ENCODE measurements at regions not wholly inside any gene's neighbourhood (a gene's known extent, or its start where the extent isn't known, plus 50 kb on each side); places are given as distances from the start of the nearest gene placed in this dataset.

- no peak overlapping the region for H3K27ac Mint-ChIP-seq (ENCODE audit: unreplicated experiment)
- no peak for DNase-seq (ENCODE audit: extremely low spot score, unreplicated experiment)
Observed at GRCh38 chr16:80298676-80299075, 242.1 kb upstream of the DYNLRB2 start.

GRCh38 chr16:80296034-80296433 lies 244.8 kb upstream of the DYNLRB2 start:
- no peaks in the 10 kb centered on the region for H3K36me3 Mint-ChIP-seq (ENCODE audit: unreplicated experiment)
- H3K4me3 Mint-ChIP-seq (ENCODE audit: unreplicated experiment), result no peak overlapping the region
- H3K4me1 Mint-ChIP-seq (ENCODE audit: unreplicated experiment), result peaks cover 28% of the 10 kb centered on the region
- DNase-seq (ENCODE audit: extremely low spot score, unreplicated experiment), result no peak
- H3K27me3 Mint-ChIP-seq (ENCODE audit: unreplicated experiment), result no peaks in the 10 kb centered on the region
- no peak overlapping the region for H3K27ac Mint-ChIP-seq (ENCODE audit: unreplicated experiment)
- H3K9me3 Mint-ChIP-seq (ENCODE audit: unreplicated experiment), result peaks cover 17% of the 10 kb centered on the region
- TF ChIP-seq, protein P1, sequence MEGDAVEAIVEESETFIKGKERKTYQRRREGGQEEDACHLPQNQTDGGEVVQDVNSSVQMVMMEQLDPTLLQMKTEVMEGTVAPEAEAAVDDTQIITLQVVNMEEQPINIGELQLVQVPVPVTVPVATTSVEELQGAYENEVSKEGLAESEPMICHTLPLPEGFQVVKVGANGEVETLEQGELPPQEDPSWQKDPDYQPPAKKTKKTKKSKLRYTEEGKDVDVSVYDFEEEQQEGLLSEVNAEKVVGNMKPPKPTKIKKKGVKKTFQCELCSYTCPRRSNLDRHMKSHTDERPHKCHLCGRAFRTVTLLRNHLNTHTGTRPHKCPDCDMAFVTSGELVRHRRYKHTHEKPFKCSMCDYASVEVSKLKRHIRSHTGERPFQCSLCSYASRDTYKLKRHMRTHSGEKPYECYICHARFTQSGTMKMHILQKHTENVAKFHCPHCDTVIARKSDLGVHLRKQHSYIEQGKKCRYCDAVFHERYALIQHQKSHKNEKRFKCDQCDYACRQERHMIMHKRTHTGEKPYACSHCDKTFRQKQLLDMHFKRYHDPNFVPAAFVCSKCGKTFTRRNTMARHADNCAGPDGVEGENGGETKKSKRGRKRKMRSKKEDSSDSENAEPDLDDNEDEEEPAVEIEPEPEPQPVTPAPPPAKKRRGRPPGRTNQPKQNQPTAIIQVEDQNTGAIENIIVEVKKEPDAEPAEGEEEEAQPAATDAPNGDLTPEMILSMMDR (IDR thresholded peaks at IDR 0.05), result no peak

More at GRCh38 chr16:80298676-80299075, 242.1 kb upstream of the DYNLRB2 start:
- Mint-ChIP-seq H3K36me3 (ENCODE audit: unreplicated experiment) (no peaks in the 10 kb centered on the region), H3K27me3 (ENCODE audit: unreplicated experiment) (no peaks in the 10 kb centered on the region), H3K4me1 (ENCODE audit: unreplicated experiment) (peaks cover 42% of the 10 kb centered on the region), H3K4me3 (ENCODE audit: unreplicated experiment) (no peak overlapping the region), H3K9me3 (ENCODE audit: unreplicated experiment) (peaks cover 10% of the 10 kb centered on the region)
- TF ChIP-seq, protein P1 (IDR thresholded peaks at IDR 0.05), result no peak

DNA sequence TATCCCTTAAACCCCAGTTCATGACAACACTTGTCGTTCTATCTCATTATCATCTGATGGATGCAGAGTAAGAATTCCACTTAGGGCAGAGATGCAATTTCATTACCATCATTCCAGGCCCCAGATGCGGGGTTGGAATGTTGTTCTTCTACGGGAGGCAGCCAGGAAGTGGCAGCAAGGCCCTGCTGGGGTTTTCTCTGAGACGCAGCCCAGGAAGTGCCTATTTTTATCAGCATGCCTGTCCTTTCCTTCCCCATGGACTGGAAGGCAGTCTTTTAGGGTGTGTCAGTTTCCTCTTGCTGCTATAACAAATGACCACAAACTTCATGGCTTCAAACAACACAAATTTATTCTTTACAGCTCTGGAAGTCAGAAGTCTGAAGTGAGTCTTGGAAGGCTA lies 246.6 kb upstream of the DYNLRB2 start:
- no peak overlapping the region for H3K4me3 Mint-ChIP-seq (ENCODE audit: unreplicated experiment)
- TF ChIP-seq, protein P1 (IDR thresholded peaks at IDR 0.05), result no peak
- H3K27ac Mint-ChIP-seq (ENCODE audit: unreplicated experiment), result no peak overlapping the region
- peaks cover 17% of the 10 kb centered on the region for H3K9me3 Mint-ChIP-seq (ENCODE audit: unreplicated experiment)
- H3K27me3 Mint-ChIP-seq (ENCODE audit: unreplicated experiment), result no peaks in the 10 kb centered on the region
- no peak for DNase-seq (ENCODE audit: extremely low spot score, unreplicated experiment)
- H3K4me1 Mint-ChIP-seq (ENCODE audit: unreplicated experiment), result peaks cover 10% of the 10 kb centered on the region
- no peaks in the 10 kb centered on the region for H3K36me3 Mint-ChIP-seq (ENCODE audit: unreplicated experiment)

- TF ChIP-seq, protein P1 (IDR thresholded peaks at IDR 0.05), result no peak
- no peak overlapping the region for H3K27ac Mint-ChIP-seq (ENCODE audit: unreplicated experiment)
- H3K4me3 Mint-ChIP-seq (ENCODE audit: unreplicated experiment), result no peak overlapping the region
- H3K27me3 Mint-ChIP-seq (ENCODE audit: unreplicated experiment), result no peaks in the 10 kb centered on the region
- H3K36me3 Mint-ChIP-seq (ENCODE audit: unreplicated experiment), result no peaks in the 10 kb centered on the region
- peaks cover 7% of the 10 kb centered on the region for H3K9me3 Mint-ChIP-seq (ENCODE audit: unreplicated experiment)
- no peak for DNase-seq (ENCODE audit: extremely low spot score, unreplicated experiment)
- H3K4me1 Mint-ChIP-seq (ENCODE audit: unreplicated experiment), result peaks cover under 1% of the 10 kb centered on the region
Observed at GRCh38 chr16:80288616-80289015, 252.2 kb upstream of the DYNLRB2 start.

- no peak for DNase-seq (ENCODE audit: extremely low spot score, unreplicated experiment)
- H3K4me3 Mint-ChIP-seq (ENCODE audit: unreplicated experiment), result no peak overlapping the region
- no peak overlapping the region for H3K27ac Mint-ChIP-seq (ENCODE audit: unreplicated experiment)
- H3K9me3 Mint-ChIP-seq (ENCODE audit: unreplicated experiment), result peaks cover under 1% of the 10 kb centered on the region
- TF ChIP-seq, protein P1 (IDR thresholded peaks at IDR 0.05), result no peak
- peaks cover 3% of the 10 kb centered on the region for H3K4me1 Mint-ChIP-seq (ENCODE audit: unreplicated experiment)
- H3K27me3 Mint-ChIP-seq (ENCODE audit: unreplicated experiment), result no peaks in the 10 kb centered on the region
- no peaks in the 10 kb centered on the region for H3K36me3 Mint-ChIP-seq (ENCODE audit: unreplicated experiment)
Observed at GRCh38 chr16:80287674-80288073, 253.1 kb upstream of the DYNLRB2 start.

Data from osteocyte (in vitro differentiated cells).